IMR-90 (cell line): ENCODE measurements at regions not wholly inside any gene's neighbourhood (a gene's known extent, or its start where the extent isn't known, plus 50 kb on each side); places are given as distances from the start of the nearest gene placed in this dataset.

Experiments used
- ATAC-seq: fragments of 200-7000 bp; cut with Tn5 transposase; 2 replicates; pipeline ENCODE4 v1.9.1; 2020; ENCODE audit warnings: low read depth, mild to moderate bottlenecking, moderate library complexity
- BruUV-seq: library from RNA; stranded (reverse); fragments of 400-500 nt; replicated peaks from 2 replicates; lab custom pipeline; 2021; lab: Mats Ljungman, UMichigan
- CTCF ChIA-PET: fragments of 300-600 bp; formaldehyde crosslinking; extraction: SDS; loops from one replicate; lab custom pipeline; 2021; ENCODE audit warnings: antibody characterized with exemption; lab: Yijun Ruan, JAX
- POLR2A ChIA-PET: fragments of 300-600 bp; sonication (Branson Sonifier 250); formaldehyde crosslinking; loops from one replicate; lab custom pipeline; 2022; ENCODE audit warnings: antibody characterized with exemption; ENCODE audit not compliant: unreplicated experiment; lab: Charles Lee
- DNase-seq: peaks from one replicate; pipeline ENCODE4 v3.0.0; 2013
- H2AFZ ChIP-seq: replicated peaks from 2 replicates; pipeline ENCODE3; 2013; ENCODE audit warnings: low read length, mild to moderate bottlenecking; ENCODE audit not compliant: poor library complexity
- H2AK5ac ChIP-seq: 2 replicates; pipeline ENCODE4 v1.6.1; 2013; ENCODE audit warnings: low read depth, low read length, inconsistent platforms
- H2AK9ac ChIP-seq: replicated peaks from 2 replicates; pipeline ENCODE3; 2013; ENCODE audit warnings: mild to moderate bottlenecking, low read depth, low read length, moderate library complexity; ENCODE audit not compliant: poor library complexity
- H2BK120ac ChIP-seq: 2 replicates; pipeline ENCODE4 v1.6.1; 2013; ENCODE audit warnings: low read depth, low read length, inconsistent platforms
- H2BK15ac ChIP-seq: 3 replicates; pipeline ENCODE4 v1.6.1; 2013; ENCODE audit warnings: low read depth, low read length, inconsistent platforms
- H2BK20ac ChIP-seq: 2 replicates; pipeline ENCODE4 v1.6.1; 2013; ENCODE audit warnings: low read depth, mild to moderate bottlenecking, inconsistent platforms, low read length, moderate library complexity
- H2BK5ac ChIP-seq: 2 replicates; pipeline ENCODE4 v1.6.1; 2013; ENCODE audit warnings: mild to moderate bottlenecking, low read depth, low read length, inconsistent platforms; ENCODE audit not compliant: poor library complexity, severe bottlenecking
- H3K14ac ChIP-seq: replicated peaks from 2 replicates; pipeline ENCODE4 v1.6.1; 2013; ENCODE audit warnings: low read depth, low read length, inconsistent platforms
- H3K18ac ChIP-seq: 2 replicates; pipeline ENCODE4 v1.6.1; 2013; ENCODE audit warnings: low read depth, low read length, control low read depth
- H3K23ac ChIP-seq: 2 replicates; pipeline ENCODE4 v1.6.1; 2013; ENCODE audit warnings: low read depth, low read length, inconsistent platforms
- H3K27ac ChIP-seq: 2 replicates; pipeline ENCODE4 v1.5.1; 2013; ENCODE audit warnings: mild to moderate bottlenecking, control low read depth, low read length; ENCODE audit not compliant: insufficient read depth
- H3K27me3 ChIP-seq: 2 replicates; pipeline ENCODE4 v1.6.1; 2013; ENCODE audit warnings: low read length; ENCODE audit not compliant: control insufficient read depth, insufficient read depth
- H3K36me3 ChIP-seq: 2 replicates; pipeline ENCODE4 v1.6.1; 2013; ENCODE audit warnings: low read length, mixed read lengths; ENCODE audit not compliant: control insufficient read depth, insufficient read depth
- H3K4ac ChIP-seq: 2 replicates; pipeline ENCODE4 v1.6.1; 2013; ENCODE audit warnings: low read depth, low read length, inconsistent platforms
- H3K4me1 ChIP-seq: 2 replicates; pipeline ENCODE4 v1.6.1; 2013; ENCODE audit warnings: low read length, mixed read lengths; ENCODE audit not compliant: control insufficient read depth, insufficient read depth
- H3K4me2 ChIP-seq: 2 replicates; pipeline ENCODE4 v1.6.1; 2013; ENCODE audit warnings: low read depth, mild to moderate bottlenecking, control low read depth, low read length, moderate library complexity
- H3K4me3 ChIP-seq: 2 replicates; pipeline ENCODE4 v1.5.1; 2013; ENCODE audit warnings: low read depth, mild to moderate bottlenecking, control low read depth, low read length, moderate library complexity; ENCODE audit not compliant: insufficient read depth
- H3K56ac ChIP-seq: 2 replicates; pipeline ENCODE4 v1.6.1; 2013; ENCODE audit warnings: low read length, inconsistent platforms; ENCODE audit not compliant: insufficient read depth; ENCODE audit errors: extremely low read depth
- H3K79me1 ChIP-seq, 2 experiments: 2 replicates each; pipeline ENCODE4 v1.6.1; 2013; ENCODE audit warnings: low read length in 2 of 2, inconsistent platforms in 1 of 2, low read depth in 1 of 2
- H3K9ac ChIP-seq: 2 replicates; pipeline ENCODE4 v1.6.1; 2013; ENCODE audit warnings: low read depth, low read length, control low read depth
- H3K9me1 ChIP-seq: 2 replicates; pipeline ENCODE4 v1.6.1; 2013; ENCODE audit warnings: low read length, inconsistent platforms; ENCODE audit not compliant: insufficient read depth
- H3K9me3 ChIP-seq: 2 replicates; pipeline ENCODE4 v1.6.1; 2013; ENCODE audit warnings: low read length; ENCODE audit not compliant: control insufficient read depth, insufficient read depth
- H4K20me1 ChIP-seq: 2 replicates; pipeline ENCODE4 v1.6.1; 2013; ENCODE audit warnings: low read length, inconsistent platforms; ENCODE audit not compliant: insufficient read depth
- H4K5ac ChIP-seq: 2 replicates; pipeline ENCODE4 v1.6.1; 2013; ENCODE audit warnings: mild to moderate bottlenecking, low read depth, low read length, control low read depth
- H4K8ac ChIP-seq, 2 experiments: 2 replicates each; pipeline ENCODE4 v1.6.1; 2013; ENCODE audit warnings: low read depth in 2 of 2, low read length in 2 of 2, control low read depth in 1 of 2, inconsistent platforms in 1 of 2
- H4K91ac ChIP-seq: 2 replicates; pipeline ENCODE4 v1.6.1; 2013; ENCODE audit warnings: low read depth, low read length, inconsistent platforms; ENCODE audit not compliant: insufficient read depth
- BHLHE40 ChIP-seq: fragments of 150-350 bp; IDR thresholded peaks from 2 replicates; pipeline ENCODE4 v1.6.1; 2016; ENCODE audit warnings: mild to moderate bottlenecking, low read depth, low read length
- FOS ChIP-seq: fragments of 150-350 bp; IDR thresholded peaks from 2 replicates; pipeline ENCODE4 v1.6.1; 2016; ENCODE audit warnings: low read depth, low read length
- MXI1 ChIP-seq: IDR thresholded peaks from 2 replicates; pipeline ENCODE4 v1.6.1; 2012; ENCODE audit warnings: low read depth, mild to moderate bottlenecking, low read length, moderate library complexity, borderline replicate concordance
- POLR2A ChIP-seq: IDR thresholded peaks from 2 replicates; pipeline ENCODE4 v1.6.1; 2012; ENCODE audit warnings: mild to moderate bottlenecking, low read depth, low read length
- RFX5 ChIP-seq: IDR thresholded peaks from 2 replicates; pipeline ENCODE4 v1.8.0; 2012; ENCODE audit warnings: low read depth, mild to moderate bottlenecking, low read length, moderate library complexity
- WGBS, 2 experiments: methylation state at CpG; one replicate each; pipeline versions ENCODE4 v1.1.5 to v1.1.7; 2013; ENCODE audit warnings: missing lambda C conversion rate in 2 of 2; ENCODE audit not compliant: insufficient read length in 1 of 2; ENCODE audit errors: extremely low coverage in 2 of 2; 5-methylcytosine and 5-hydroxymethylcytosine counted together
- dilution Hi-C: fragments of 300-500 bp; cut with HindIII; formaldehyde crosslinking; loops from one replicate; pipeline ENCODE4 v1.14.3; 2018; ENCODE audit warnings: low sequenced_read_pairs; ENCODE audit not compliant: unreplicated experiment
- in situ Hi-C: fragments of 300-500 bp; cut with MboI; formaldehyde crosslinking; loops from 3 replicates; pipeline ENCODE4 v1.14.3; 2019; ENCODE audit warnings: low sequenced_read_pairs, inconsistent platforms, mixed read lengths
- intact Hi-C: fragments of 100-400 bp; cut with micrococcal nuclease; formaldehyde crosslinking; loops from 2 replicates; pipeline ENCODE4 v1.10.0; 2022

GRCh38 chr1:80565406-80565805 is 1235.3 kb upstream of the ADGRL2 start:
- POLR2A ChIA-PET, result no interaction called here
- no TSS peak for BruUV-seq
- intact Hi-C loops, result no loop called here
- TF ChIP-seq RFX5 (no peak), MXI1 (no peak), FOS (no peak), BHLHE40 (no peak), POLR2A (no peak)
- no peak overlapping the region for H2BK120ac ChIP-seq
- no peak overlapping the region for H4K8ac ChIP-seq
- H2AK5ac ChIP-seq, result no peak overlapping the region
- no peak overlapping the region for H2BK5ac ChIP-seq
- in situ Hi-C loops, result no loop called here
- no peak overlapping the region for H3K4me2 ChIP-seq
- no peak overlapping the region for H2AK9ac ChIP-seq
- H2BK15ac ChIP-seq, result no peak overlapping the region
- no peak overlapping the region for H3K27ac ChIP-seq
- no peak overlapping the region for H3K18ac ChIP-seq
- no peak overlapping the region for H3K4ac ChIP-seq
- no peak overlapping the region for H4K5ac ChIP-seq
- H4K91ac ChIP-seq, result no peak overlapping the region
- H2BK20ac ChIP-seq, result no peak overlapping the region
- dilution Hi-C loops, result no loop called here
- H4K20me1 ChIP-seq, result no peaks in the 10 kb centered on the region
- no peak overlapping the region for H3K56ac ChIP-seq
- H3K9ac ChIP-seq, result no peak overlapping the region
- CTCF ChIA-PET, result no interaction called here
- H3K4me3 ChIP-seq, result no peak overlapping the region
- H2AFZ ChIP-seq, result no peak overlapping the region
- H3K79me1 ChIP-seq, result no peaks in the 10 kb centered on the region
- H3K9me1 ChIP-seq, result no peaks in the 10 kb centered on the region
- no peaks in the 10 kb centered on the region for H3K27me3 ChIP-seq
- ATAC-seq (no peak), DNase-seq (no peak)
- no peaks in the 10 kb centered on the region for H3K4me1 ChIP-seq
- H3K23ac ChIP-seq, result no peak overlapping the region
- no peak overlapping the region for H3K14ac ChIP-seq
- no peaks in the 10 kb centered on the region for H3K9me3 ChIP-seq
- WGBS, 2 experiments, result no CpG with 5 or more reads among the region's 1 CpG
- no peaks in the 10 kb centered on the region for H3K36me3 ChIP-seq
